ENCODE measurements at regions not wholly inside any gene's neighbourhood (a gene's known extent, or its start where the extent isn't known, plus 50 kb on each side); places are given as distances from the start of the nearest gene placed in this dataset.

- TF ChIP-seq EZH2 (IDR thresholded peaks at IDR 0.05; ENCODE audit: low read length, unreplicated experiment) (no peak), CTCF (conservative IDR thresholded peaks at IDR 0.05; ENCODE audit: low read depth, low read length) (no peak), EZH2phosphoT487 (IDR thresholded peaks at IDR 0.05; ENCODE audit: borderline replicate concordance, low read length) (no peak)
Observed at GRCh38 chr16:13708347-13709120, 211.4 kb upstream of the ERCC4 start.

Data from PC-3 (cell line).